HG03095 (cell line): ENCODE measurements at regions not wholly inside any gene's neighbourhood (a gene's known extent, or its start where the extent isn't known, plus 50 kb on each side); places are given as distances from the start of the nearest gene placed in this dataset.

Source experiments
- ATAC-seq: cut with Tn5 transposase; IDR thresholded peaks from one replicate; pipeline ENCODE4 v1.9.1; 2021; ENCODE audit warnings: moderate library complexity; ENCODE audit not compliant: unreplicated experiment

GRCh38 chr2:220981926-220982325 lies 590.2 kb downstream of the EPHA4 start:
- no peak for ATAC-seq

DNA sequence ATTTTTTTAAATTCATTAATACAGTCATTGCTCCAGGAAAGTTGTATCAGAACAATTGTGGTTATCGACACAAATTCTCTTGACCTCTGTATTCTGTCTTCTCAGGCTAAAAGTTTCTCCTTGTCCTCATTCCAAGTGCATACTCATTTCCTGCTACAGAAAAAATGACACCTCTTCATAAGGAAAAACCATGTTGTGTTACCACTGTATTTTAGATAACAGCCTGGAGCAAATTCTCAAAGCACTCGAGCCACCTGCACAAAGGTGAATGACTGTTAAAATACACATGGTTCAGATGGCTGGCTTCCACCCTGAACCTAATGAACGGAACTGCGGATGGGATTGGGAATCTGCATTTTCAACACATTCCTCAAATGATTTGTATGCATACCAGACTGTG lies 586.5 kb downstream of the EPHA4 start:
- ATAC-seq: no peak

- no peak for ATAC-seq
Observed at GRCh38 chr2:220987839-220988238, 584.3 kb downstream of the EPHA4 start.

- ATAC-seq: no peak
Observed at GRCh38 chr2:220991972-220992371, 580.1 kb downstream of the EPHA4 start.

DNA sequence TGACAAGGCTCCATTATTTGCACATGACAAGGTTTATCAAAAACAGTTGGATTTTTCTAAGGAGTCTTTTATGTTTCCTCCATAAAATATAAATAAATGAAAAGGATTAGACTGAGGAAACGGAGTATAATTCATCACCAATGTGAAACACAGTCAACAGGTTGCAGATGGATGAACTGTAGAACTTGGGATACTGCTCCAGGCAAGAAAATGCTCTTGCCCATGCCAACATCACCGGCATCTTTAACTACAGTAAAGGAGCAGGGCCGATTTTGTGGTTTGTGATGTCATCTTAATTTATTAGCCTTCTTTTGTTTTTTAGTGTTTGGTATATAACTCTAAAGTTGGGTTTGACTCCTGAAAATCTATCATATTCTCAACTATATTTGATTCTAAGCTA lies 577.3 kb downstream of the EPHA4 start:
- ATAC-seq: no peak

DNA sequence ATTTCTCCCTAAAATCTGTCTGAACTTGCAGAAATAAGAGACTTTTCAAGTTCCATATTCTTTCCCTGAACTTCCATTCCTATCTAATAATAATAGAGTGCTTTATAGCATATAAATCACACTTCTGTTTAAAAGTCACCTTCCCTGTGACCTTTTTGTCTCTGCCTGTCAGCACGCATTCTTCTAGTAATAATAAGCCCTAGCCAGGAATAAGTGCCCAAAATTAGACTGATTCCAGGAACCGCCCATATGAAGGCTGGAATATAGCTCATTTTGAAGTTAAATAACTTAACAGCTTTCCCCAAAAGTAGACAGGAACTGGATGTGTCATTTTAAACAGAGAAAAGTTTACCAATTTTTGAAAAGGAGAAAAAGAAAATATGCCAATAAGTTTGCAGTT lies 576.5 kb downstream of the EPHA4 start:
- ATAC-seq: no peak

DNA sequence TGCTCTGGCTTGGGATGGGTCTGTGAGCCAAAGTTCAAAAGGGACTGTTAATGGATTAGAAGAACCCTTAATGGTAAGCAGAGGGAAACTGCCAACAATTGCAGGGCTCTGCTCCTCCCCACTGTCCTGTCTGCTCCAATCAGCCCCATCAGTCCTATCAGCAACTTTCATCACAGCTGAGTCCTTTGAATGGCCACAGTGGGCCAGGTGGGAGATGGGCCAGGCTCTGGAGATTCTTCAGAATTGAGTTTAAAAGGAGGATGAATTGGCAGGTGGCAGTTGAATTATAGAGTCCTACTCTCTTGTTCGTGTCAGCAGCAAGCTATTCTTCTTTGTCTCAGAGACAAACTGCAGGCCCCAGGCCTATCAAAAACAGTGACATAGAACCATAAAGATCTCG lies 573.9 kb downstream of the EPHA4 start:
- no peak for ATAC-seq

DNA sequence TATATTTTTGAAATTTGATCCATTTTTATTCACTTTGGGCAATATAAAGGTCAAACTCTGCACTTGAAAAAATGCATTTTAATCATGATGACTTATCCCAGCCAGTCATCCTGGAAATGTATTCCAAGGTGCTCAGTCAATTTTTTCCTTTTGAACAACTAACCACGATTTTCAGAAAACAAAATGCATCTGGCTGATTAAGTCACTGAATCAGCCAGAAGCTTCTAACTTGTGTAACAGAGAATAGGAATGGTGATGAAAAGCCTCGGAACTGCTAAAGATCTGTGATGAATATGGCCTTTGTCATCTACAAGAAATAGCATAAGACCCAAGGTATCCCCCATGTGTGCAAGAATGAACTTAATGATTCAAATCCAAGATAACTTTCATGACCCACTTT lies 572.7 kb downstream of the EPHA4 start:
- ATAC-seq: no peak

DNA sequence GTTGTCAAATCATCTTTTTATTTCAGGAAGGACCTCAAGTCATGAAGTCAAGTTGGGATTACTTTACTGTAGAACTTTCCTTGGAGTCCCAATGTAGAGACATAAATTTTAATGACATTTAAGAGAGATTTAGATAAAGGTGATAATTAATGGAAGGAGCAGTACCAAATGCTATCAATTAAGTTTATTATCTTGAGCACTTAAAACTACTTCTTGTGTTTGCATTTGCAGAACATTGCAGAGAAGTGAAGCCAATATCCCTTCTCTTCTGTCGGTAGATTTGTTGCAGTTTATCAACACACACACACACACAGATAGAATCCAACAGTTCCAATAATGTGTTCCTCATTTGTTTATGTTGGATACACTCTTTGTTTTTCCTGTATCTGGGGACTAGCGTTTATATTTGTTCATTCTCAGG lies 570.7 kb downstream of the EPHA4 start:
- ATAC-seq: no peak

DNA sequence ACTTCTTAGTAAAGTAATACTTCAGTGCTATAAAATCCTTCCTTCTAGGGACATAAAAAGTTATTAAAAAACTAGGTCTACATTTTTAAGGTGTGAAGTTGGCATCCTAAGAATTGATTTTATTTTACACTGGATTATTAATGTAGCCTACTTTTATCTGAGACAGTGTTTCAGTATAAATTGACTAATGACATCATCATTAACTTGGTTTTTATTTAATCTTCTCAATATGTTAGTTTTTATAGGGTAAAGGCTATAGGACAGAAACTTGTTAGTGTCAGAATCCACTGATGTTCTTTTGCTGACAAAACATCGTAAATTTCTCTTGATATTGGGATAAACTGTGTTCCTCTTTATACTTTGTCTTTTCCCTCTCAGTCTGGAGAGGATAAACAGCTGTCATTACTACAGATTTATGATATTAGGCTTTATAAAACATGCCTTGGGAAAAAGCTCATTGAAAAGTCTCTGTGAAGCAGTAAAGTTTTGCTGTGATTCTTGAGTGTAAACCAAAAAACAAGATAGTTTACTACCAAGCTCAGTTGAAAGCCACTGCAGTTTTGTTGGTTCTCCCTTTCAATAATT lies 569.9 kb downstream of the EPHA4 start:
- ATAC-seq: no peak

DNA sequence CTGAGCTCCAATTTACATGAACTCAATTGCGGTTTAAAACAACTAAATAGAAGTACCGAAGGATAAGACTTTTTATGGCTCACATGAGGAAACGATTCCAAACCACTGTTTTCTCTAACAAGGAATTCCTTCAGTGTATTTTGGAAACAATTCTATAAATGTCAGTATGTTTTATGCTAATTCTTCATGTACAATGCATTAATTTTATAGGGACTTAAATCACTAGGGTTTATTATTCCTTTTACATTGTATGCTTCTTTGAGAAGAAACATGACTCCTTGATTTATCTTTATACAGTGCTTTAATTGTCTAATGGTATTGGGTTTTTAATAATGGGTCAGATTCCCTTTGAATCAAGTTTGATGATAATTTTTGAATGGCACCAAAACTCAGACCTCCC lies 566.8 kb downstream of the EPHA4 start:
- no peak for ATAC-seq

GRCh38 chr2:221006084-221006483 lies 566.0 kb downstream of the EPHA4 start:
- no peak for ATAC-seq

GRCh38 chr2:221016551-221016950 lies 555.6 kb downstream of the EPHA4 start:
- ATAC-seq: no peak

GRCh38 chr2:221018262-221018661 lies 553.8 kb downstream of the EPHA4 start:
- no peak for ATAC-seq

GRCh38 chr2:221019668-221020067 lies 552.4 kb downstream of the EPHA4 start:
- ATAC-seq: no peak

DNA sequence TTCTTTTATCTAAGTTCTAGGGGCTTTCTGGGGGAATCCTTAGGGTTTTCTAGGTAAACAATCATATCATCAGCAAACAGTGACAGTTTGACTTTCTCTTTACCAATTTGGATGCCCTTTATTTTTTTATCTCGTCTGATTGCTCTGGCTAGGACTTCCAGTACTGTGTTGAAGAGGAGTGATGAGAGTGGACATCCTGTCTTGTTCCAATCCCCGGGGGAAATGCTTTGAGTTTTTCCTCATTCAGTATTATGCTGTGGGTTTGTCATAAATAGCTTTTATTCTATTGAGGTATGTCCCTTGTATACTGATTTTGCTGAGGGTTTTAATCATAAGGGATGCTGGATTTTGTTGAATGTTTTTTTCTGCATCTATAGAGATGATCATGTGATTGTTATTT lies 549.5 kb downstream of the EPHA4 start:
- no peak for ATAC-seq

- ATAC-seq: no peak
Observed at GRCh38 chr2:221025398-221025797, 546.7 kb downstream of the EPHA4 start.

GRCh38 chr2:221034026-221034701 lies 537.9 kb downstream of the EPHA4 start:
- no peak for ATAC-seq

DNA sequence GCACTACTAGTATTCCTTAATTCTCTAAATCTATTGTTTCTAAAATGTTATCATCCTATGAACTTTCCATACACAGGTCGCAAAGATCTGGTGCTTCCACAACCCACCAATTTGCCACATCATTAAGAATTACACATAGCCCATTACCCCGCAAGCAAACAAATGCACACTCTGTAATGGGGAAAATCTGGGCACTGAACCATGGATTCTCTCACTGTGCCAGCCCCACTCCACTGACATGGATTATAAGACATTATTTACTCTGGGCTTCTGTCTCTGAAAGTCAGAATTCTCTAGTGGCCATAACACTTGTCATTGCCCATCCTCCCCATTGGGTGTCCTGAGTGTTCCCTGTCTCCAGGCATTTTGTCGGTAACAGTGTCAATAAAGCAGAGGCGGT lies 537.1 kb downstream of the EPHA4 start:
- no peak for ATAC-seq

DNA sequence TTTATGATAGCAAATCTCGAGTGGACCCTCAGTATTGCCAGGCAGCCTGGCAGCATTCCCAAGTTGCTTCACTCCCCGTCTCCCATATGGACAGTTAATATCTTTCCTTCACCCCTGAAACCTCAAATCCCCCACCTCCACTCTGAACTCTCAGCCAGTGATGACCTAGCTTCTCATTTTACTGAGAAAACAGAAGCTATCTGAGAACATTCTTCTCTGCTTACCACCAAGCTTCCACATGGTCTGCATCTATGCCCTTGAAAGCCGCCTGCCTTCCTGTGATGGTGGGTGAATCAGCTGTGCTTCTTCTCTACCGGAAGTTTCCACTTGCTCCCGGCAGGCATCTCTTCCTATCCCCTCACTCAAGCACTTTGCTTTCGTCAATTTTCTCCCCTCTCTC lies 529.2 kb downstream of the EPHA4 start:
- no peak for ATAC-seq

GRCh38 chr2:221044781-221045180 lies 527.3 kb downstream of the EPHA4 start:
- ATAC-seq: no peak

GRCh38 chr2:221050020-221050795 lies 521.9 kb downstream of the EPHA4 start:
- ATAC-seq: no peak
